ENCODE measurements at regions not wholly inside any gene's neighbourhood (a gene's known extent, or its start where the extent isn't known, plus 50 kb on each side); places are given as distances from the start of the nearest gene placed in this dataset.

GRCh38 chr12:5134861-5135525 lies 91.3 kb downstream of the KCNA5 start:
- no peak for TF ChIP-seq CTCF (IDR thresholded peaks at IDR 0.05)
- Histone ChIP-seq H3K27me3 (no peaks in the 10 kb centered on the region), H3K9me3 (peaks cover 0 to 3% of the 10 kb centered on the region in 2 donors)

GRCh38 chr12:5138256-5138655 lies 94.6 kb downstream of the KCNA5 start:
- peaks cover 0 to 5% of the 10 kb centered on the region in 2 donors for H3K9me3 ChIP-seq
- H3K4me1 ChIP-seq = no peaks in the 10 kb centered on the region
- no peak for TF ChIP-seq CTCF (IDR thresholded peaks at IDR 0.05)
- no peaks in the 10 kb centered on the region for H3K27me3 ChIP-seq
- H3K27ac ChIP-seq = no peak overlapping the region
- no peaks in the 10 kb centered on the region for H3K36me3 ChIP-seq
- no peak for DNase-seq (ENCODE audit: low spot score)
- no peak overlapping the region for H3K4me3 ChIP-seq

More at GRCh38 chr12:5134861-5135525, 91.3 kb downstream of the KCNA5 start:
- H3K27ac ChIP-seq = no peak overlapping the region
- no peaks in the 10 kb centered on the region for H3K36me3 ChIP-seq
- DNase-seq (ENCODE audit: low spot score) = no peak
- H3K4me1 ChIP-seq = no peaks in the 10 kb centered on the region
- no peak overlapping the region for H3K4me3 ChIP-seq

- Histone ChIP-seq H3K9me3 (peaks cover 0 to 5% of the 10 kb centered on the region in 2 donors), H3K4me1 (no peaks in the 10 kb centered on the region), H3K27ac (no peak overlapping the region), H3K4me3 (no peak overlapping the region), H3K27me3 (no peaks in the 10 kb centered on the region), H3K36me3 (no peaks in the 10 kb centered on the region)
- no peak for DNase-seq (ENCODE audit: low spot score)
- TF ChIP-seq CTCF (IDR thresholded peaks at IDR 0.05) = no peak
Measured at GRCh38 chr12:5138845-5139244, 95.2 kb downstream of the KCNA5 start.

DNA sequence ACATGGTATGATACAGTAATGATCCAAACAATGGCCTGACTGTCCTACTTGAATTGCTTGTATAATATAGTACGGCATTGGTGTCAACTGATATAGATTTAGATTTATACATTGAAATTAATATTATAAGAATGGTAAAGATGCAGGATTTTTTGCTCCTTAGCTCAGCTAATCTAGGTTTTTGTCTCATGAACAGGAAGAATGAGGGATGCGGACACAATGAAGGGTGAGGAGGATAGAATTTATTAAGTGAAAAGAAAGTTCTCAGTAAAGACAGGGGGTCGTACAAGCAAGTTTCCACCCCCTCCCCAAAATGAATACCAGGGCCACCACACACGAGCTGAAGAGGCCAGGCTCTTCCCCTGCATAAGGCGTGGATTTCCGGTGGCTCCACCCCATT lies 96.1 kb downstream of the KCNA5 start:
- H3K4me3 ChIP-seq = no peak overlapping the region
- peaks cover 0 to 5% of the 10 kb centered on the region in 2 donors for H3K9me3 ChIP-seq
- H3K27me3 ChIP-seq = no peaks in the 10 kb centered on the region
- DNase-seq (ENCODE audit: low spot score) = no peak
- no peak overlapping the region for H3K27ac ChIP-seq
- TF ChIP-seq CTCF (IDR thresholded peaks at IDR 0.05) = no peak
- H3K36me3 ChIP-seq = no peaks in the 10 kb centered on the region
- H3K4me1 ChIP-seq = no peaks in the 10 kb centered on the region

DNA sequence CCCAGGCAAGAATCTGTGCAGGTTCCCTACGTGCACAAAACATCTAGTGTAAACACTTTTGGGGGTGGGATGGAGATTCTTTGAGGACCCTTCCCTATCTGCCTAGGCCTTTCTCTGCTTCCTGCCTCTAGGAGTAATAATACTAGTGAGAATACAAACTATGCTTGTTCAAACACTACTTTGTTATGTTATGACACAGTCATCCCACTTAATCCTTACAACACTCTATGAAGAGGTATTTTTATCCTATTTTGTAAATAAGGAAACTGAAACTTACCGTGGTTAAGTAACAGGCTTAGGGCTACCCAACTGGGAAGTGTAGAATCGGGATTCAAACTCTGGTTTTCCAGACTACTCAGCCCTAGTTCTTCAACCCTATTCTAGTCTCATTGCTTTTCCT lies 96.5 kb downstream of the KCNA5 start:
- Histone ChIP-seq H3K27ac (no peak overlapping the region), H3K27me3 (no peaks in the 10 kb centered on the region), H3K4me1 (no peaks in the 10 kb centered on the region), H3K4me3 (no peak overlapping the region), H3K9me3 (peaks cover 0 to 5% of the 10 kb centered on the region in 2 donors), H3K36me3 (no peaks in the 10 kb centered on the region)
- no peak for DNase-seq (ENCODE audit: low spot score)
- TF ChIP-seq CTCF (IDR thresholded peaks at IDR 0.05) = no peak

DNA sequence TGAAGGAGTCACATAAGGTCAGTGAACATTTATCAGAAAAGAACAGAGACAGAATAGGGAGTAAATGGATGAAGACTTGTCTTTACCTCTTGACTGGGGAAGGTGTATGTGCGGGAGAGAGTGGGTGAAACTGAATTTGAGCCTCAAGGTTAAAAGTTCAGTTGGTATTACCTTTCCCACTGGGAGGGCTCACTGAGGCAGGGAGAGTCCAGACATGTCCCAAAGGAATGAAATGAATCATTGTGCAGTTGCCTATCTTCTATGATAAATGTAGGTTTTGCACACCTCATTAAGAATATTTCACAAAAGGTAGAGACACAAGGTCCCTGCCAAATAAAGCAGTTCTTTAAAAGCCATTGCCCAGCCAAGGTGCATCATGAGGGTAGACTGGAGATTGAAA lies 105.2 kb downstream of the KCNA5 start:
- TF ChIP-seq CTCF (IDR thresholded peaks at IDR 0.05) = no peak
- H3K27me3 ChIP-seq = no peaks in the 10 kb centered on the region
- no peaks in the 10 kb centered on the region for H3K4me1 ChIP-seq
- H3K9me3 ChIP-seq = no peaks in the 10 kb centered on the region
- H3K27ac ChIP-seq = no peak overlapping the region
- DNase-seq (ENCODE audit: low spot score) = no peak
- no peaks in the 10 kb centered on the region for H3K36me3 ChIP-seq
- H3K4me3 ChIP-seq = no peak overlapping the region
